GM21360 (cell line): ENCODE measurements at regions not wholly inside any gene's neighbourhood (a gene's known extent, or its start where the extent isn't known, plus 50 kb on each side); places are given as distances from the start of the nearest gene placed in this dataset.

Experiments used
- ATAC-seq: cut with Tn5 transposase; IDR thresholded peaks from one replicate; pipeline ENCODE4 v1.9.1; 2021; ENCODE audit warnings: mild to moderate bottlenecking, moderate library complexity; ENCODE audit not compliant: unreplicated experiment

GRCh38 chr9:108095496-108095895 is 605.9 kb upstream of the KLF4 start:
- no peak for ATAC-seq

GRCh38 chr9:108094676-108094993 is 605.1 kb upstream of the KLF4 start:
- no peak for ATAC-seq

GRCh38 chr9:108093773-108094675 is 604.5 kb upstream of the KLF4 start:
- ATAC-seq: no peak

GRCh38 chr9:108088916-108089315 is 599.3 kb upstream of the KLF4 start:
- ATAC-seq: no peak

GRCh38 chr9:108087781-108088180 is 598.2 kb upstream of the KLF4 start:
- no peak for ATAC-seq

GRCh38 chr9:108086624-108087023 is 597.1 kb upstream of the KLF4 start:
- ATAC-seq: no peak

GRCh38 chr9:108085294-108085693 is 595.7 kb upstream of the KLF4 start:
- no peak for ATAC-seq

- ATAC-seq: no peak
These were observed 594.3 kb upstream of the KLF4 start for GRCh38 chr9:108083796-108084352.

GRCh38 chr9:108083160-108083750 is 593.7 kb upstream of the KLF4 start:
- ATAC-seq: no peak

- no peak for ATAC-seq
These were observed 591.5 kb upstream of the KLF4 start for GRCh38 chr9:108081112-108081511.

- ATAC-seq: no peak
These were observed 590.7 kb upstream of the KLF4 start for GRCh38 chr9:108080285-108080684.

- no peak for ATAC-seq
These were observed 589.2 kb upstream of the KLF4 start for GRCh38 chr9:108078811-108079210.

GRCh38 chr9:108078375-108078774 is 588.8 kb upstream of the KLF4 start:
- no peak for ATAC-seq

- ATAC-seq: no peak
These were observed 588.0 kb upstream of the KLF4 start for GRCh38 chr9:108077556-108077955.

- no peak for ATAC-seq
These were observed 585.3 kb upstream of the KLF4 start for GRCh38 chr9:108074900-108075299.

- ATAC-seq: no peak
These were observed 584.3 kb upstream of the KLF4 start for GRCh38 chr9:108073823-108074222.

- ATAC-seq: no peak
These were observed 583.2 kb upstream of the KLF4 start for GRCh38 chr9:108072740-108073139.

- ATAC-seq: no peak
These were observed 581.3 kb upstream of the KLF4 start for GRCh38 chr9:108070861-108071260.

GRCh38 chr9:108069991-108070390 is 580.4 kb upstream of the KLF4 start:
- no peak for ATAC-seq

GRCh38 chr9:108062680-108063079 is 573.1 kb upstream of the KLF4 start:
- no peak for ATAC-seq

GRCh38 chr9:108060175-108060574 is 570.6 kb upstream of the KLF4 start:
- ATAC-seq: no peak

GRCh38 chr9:108058135-108058814 is 568.7 kb upstream of the KLF4 start:
- ATAC-seq: no peak
